NT2/D1 (cell line): ENCODE measurements at regions not wholly inside any gene's neighbourhood (a gene's known extent, or its start where the extent isn't known, plus 50 kb on each side); places are given as distances from the start of the nearest gene placed in this dataset.

Source experiments
- DNase-seq: peaks from one replicate; pipeline ENCODE4 v3.0.0-alpha.2; 2011; ENCODE audit warnings: low read depth, low spot score
- H3K27me3 ChIP-seq: 2 replicates; pipeline ENCODE4 v1.6.0; 2011; ENCODE audit warnings: mild to moderate bottlenecking; ENCODE audit not compliant: insufficient read length, insufficient read depth
- H3K36me3 ChIP-seq: 2 replicates; pipeline ENCODE4 v1.6.1; 2011; ENCODE audit warnings: mild to moderate bottlenecking, low read length, mixed read lengths; ENCODE audit not compliant: insufficient read depth, insufficient read length
- H3K4me1 ChIP-seq: 2 replicates; pipeline ENCODE4 v1.5.1; 2011; ENCODE audit not compliant: insufficient read depth, insufficient read length
- H3K4me3 ChIP-seq: 2 replicates; pipeline ENCODE4 v1.5.1; 2011; ENCODE audit warnings: low read depth; ENCODE audit not compliant: insufficient read length
- H3K9ac ChIP-seq: 2 replicates; pipeline ENCODE4 v1.6.0; 2011; ENCODE audit warnings: low read depth; ENCODE audit not compliant: insufficient read length
- H3K9me3 ChIP-seq: 2 replicates; pipeline ENCODE4 v1.5.1; 2011; ENCODE audit warnings: mild to moderate bottlenecking, low read length; ENCODE audit not compliant: insufficient read depth
- SUZ12 ChIP-seq: IDR thresholded peaks from 2 replicates; pipeline ENCODE4 v1.6.1; 2011; ENCODE audit not compliant: insufficient read length, insufficient read depth; ENCODE audit errors: extremely low read depth
- YY1 ChIP-seq: IDR thresholded peaks from 2 replicates; pipeline ENCODE4 v1.6.1; 2011; ENCODE audit not compliant: insufficient read length, insufficient read depth
- ZNF274 ChIP-seq: IDR thresholded peaks from 2 replicates; pipeline ENCODE4 v1.6.1; 2011; ENCODE audit warnings: mild to moderate bottlenecking, low read depth, low read length

GRCh38 chr13:99911965-99912566 lies 59.5 kb downstream of the ZIC5 start:
- H3K9ac ChIP-seq, result no peak overlapping the region
- H3K36me3 ChIP-seq, result no peaks in the 10 kb centered on the region
- no peaks in the 10 kb centered on the region for H3K9me3 ChIP-seq
- H3K4me3 ChIP-seq, result no peak overlapping the region
- TF ChIP-seq SUZ12 (no peak), YY1 (no peak), ZNF274 (no peak)
- no peak for DNase-seq
- H3K27me3 ChIP-seq, result no peaks in the 10 kb centered on the region
- peaks cover 3% of the 10 kb centered on the region for H3K4me1 ChIP-seq

GRCh38 chr13:99911069-99911964 lies 60.2 kb downstream of the ZIC5 start:
- DNase-seq, result no peak
- Histone ChIP-seq H3K4me1 (peaks cover 3% of the 10 kb centered on the region), H3K9me3 (no peaks in the 10 kb centered on the region), H3K4me3 (no peak overlapping the region), H3K9ac (no peak overlapping the region), H3K27me3 (no peaks in the 10 kb centered on the region), H3K36me3 (no peaks in the 10 kb centered on the region)
- TF ChIP-seq ZNF274 (no peak), YY1 (no peak), SUZ12 (no peak)

DNA sequence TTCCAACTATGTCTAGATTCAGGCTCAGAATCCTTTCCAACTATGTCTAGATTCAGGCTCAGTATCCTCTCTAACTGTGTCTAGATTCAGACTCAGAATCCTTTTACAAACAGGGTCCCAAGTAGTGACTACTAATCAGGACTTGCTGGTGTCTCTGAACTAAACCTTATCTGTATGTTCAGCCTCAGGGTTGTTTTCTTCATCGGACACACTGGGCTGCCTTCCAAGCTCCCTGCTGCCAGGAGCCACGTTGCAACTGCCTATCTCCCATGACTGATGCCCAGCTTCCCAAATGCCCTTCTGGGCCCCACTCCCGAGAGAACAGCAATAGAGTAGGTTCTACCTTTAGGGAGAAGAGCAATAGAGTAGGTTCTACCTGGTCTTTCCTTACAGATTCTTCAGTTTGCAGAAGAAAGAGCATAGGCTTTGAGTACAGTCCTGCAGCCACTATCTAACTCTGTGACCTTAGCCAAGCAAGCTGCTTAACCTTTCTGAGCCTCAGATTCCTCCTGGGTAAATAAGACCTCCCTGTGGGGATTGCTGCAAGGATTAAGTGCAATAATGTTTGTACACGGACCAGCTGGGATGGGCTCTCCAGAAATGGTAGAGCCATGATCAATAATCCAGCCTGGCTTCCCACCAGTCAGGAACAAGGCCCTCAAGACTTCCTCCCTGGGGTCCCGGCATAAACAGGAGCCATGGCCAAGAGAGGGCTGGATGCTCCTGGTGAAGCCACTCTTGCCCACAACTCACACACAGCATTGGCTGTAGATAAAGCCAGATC lies 61.5 kb downstream of the ZIC5 start:
- no peak overlapping the region for H3K4me3 ChIP-seq
- H3K9ac ChIP-seq, result no peak overlapping the region
- H3K4me1 ChIP-seq, result peaks cover 3% of the 10 kb centered on the region
- no peak for DNase-seq
- no peaks in the 10 kb centered on the region for H3K27me3 ChIP-seq
- no peaks in the 10 kb centered on the region for H3K9me3 ChIP-seq
- H3K36me3 ChIP-seq, result no peaks in the 10 kb centered on the region
- no peak for TF ChIP-seq YY1

DNA sequence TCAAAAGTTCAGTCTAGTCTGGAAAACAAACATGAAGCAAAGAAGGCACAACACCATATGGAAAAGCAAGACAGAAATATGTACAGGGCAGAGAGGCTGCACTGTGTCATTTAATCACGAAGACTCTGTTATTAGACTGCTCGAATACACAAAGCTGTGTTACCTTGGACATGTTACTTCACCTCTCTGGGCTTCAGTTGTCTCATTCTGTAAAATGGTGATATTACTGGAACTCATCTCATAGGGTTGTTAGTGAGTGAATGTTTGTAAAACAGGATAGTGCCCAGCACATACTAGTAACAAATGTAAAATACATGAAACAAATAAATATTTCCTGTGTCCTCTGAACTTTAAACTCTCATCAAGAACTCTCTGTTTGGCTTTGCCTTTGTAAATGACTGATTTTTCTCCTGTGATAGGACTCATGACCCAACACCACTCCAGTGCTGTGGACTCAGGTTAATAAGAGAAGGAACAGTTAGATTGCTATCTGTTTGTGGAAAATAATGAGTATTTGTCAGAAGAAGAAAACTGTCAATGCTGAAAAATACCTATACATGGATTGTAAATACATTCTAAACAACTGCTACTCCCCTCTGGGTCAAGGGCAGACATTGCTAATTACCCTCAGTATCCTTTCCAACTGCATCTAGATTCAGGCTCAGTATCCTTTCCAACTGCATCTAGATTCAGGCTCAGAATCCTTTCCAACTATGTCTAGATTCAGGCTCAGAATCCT lies 62.3 kb downstream of the ZIC5 start:
- no peak for DNase-seq
- Histone ChIP-seq H3K36me3 (no peaks in the 10 kb centered on the region), H3K4me3 (no peak overlapping the region), H3K27me3 (no peaks in the 10 kb centered on the region), H3K4me1 (peaks cover 7% of the 10 kb centered on the region), H3K9ac (no peak overlapping the region), H3K9me3 (no peaks in the 10 kb centered on the region)
- TF ChIP-seq YY1 (no peak), ZNF274 (no peak), SUZ12 (no peak)

DNA sequence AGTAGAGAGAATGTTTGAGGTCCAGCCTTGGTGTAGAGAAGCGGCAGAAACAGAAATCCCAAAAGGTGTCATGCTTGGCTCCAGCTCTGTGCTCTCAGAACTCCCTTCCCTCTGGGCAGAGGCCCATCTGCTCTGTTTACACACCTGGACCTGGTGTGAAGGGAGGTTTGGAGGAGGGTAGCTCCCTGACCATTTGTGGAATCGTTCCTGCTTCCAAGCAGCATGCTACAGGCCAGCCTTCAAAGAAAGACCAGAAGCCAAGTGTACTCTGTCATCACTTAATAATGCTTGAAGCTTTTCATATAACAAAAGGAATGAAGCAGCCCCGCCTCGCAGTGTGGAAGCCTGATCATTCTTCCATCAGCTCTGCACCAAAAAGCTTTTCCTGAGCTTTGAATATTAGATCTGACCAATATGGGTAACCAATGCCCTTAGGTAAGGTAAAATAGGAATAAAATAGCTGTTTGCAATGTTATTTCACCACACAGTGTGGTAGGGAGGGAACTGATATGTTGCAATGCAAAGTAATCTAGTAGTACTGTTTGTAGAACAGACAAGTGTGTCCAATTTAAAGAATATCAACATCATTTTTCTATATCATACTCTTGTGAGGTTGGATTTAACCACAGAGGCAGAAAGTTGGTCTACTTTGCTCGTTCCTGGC lies 63.3 kb downstream of the ZIC5 start:
- peaks cover 7% of the 10 kb centered on the region for H3K4me1 ChIP-seq
- no peaks in the 10 kb centered on the region for H3K36me3 ChIP-seq
- no peaks in the 10 kb centered on the region for H3K27me3 ChIP-seq
- no peak for DNase-seq
- no peak for TF ChIP-seq YY1
- no peak for TF ChIP-seq SUZ12
- no peak for TF ChIP-seq ZNF274
- H3K4me3 ChIP-seq, result no peak overlapping the region
- H3K9me3 ChIP-seq, result no peaks in the 10 kb centered on the region
- no peak overlapping the region for H3K9ac ChIP-seq

GRCh38 chr13:99907627-99908026 lies 63.9 kb downstream of the ZIC5 start:
- TF ChIP-seq SUZ12 (no peak), ZNF274 (no peak), YY1 (no peak)
- no peaks in the 10 kb centered on the region for H3K36me3 ChIP-seq
- H3K9me3 ChIP-seq, result no peaks in the 10 kb centered on the region
- H3K4me3 ChIP-seq, result no peak overlapping the region
- no peaks in the 10 kb centered on the region for H3K27me3 ChIP-seq
- no peak for DNase-seq
- peaks cover 7% of the 10 kb centered on the region for H3K4me1 ChIP-seq
- no peak overlapping the region for H3K9ac ChIP-seq

DNA sequence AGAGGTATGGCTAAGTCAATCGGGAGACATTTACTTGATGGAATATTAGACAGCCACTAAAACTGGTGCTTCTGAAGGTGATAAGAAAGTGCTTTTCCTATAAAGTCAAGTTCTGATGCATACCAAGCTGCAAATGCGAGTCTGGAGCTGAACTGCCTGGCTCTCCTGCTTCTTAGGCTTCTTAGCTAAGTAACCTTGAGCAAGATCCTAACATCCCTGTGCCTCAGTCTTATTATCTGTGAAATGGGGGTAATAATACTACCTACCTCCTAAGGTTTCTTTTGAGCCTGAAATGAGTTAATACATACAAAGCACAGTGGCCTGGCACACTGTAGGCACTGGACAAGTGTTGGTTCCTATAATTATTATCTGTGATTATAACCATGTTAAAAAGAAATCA lies 64.5 kb downstream of the ZIC5 start:
- no peak overlapping the region for H3K4me3 ChIP-seq
- DNase-seq, result no peak
- no peaks in the 10 kb centered on the region for H3K36me3 ChIP-seq
- peaks cover 4% of the 10 kb centered on the region for H3K4me1 ChIP-seq
- no peaks in the 10 kb centered on the region for H3K27me3 ChIP-seq
- H3K9me3 ChIP-seq, result no peaks in the 10 kb centered on the region
- TF ChIP-seq SUZ12 (no peak), YY1 (no peak), ZNF274 (no peak)
- H3K9ac ChIP-seq, result no peak overlapping the region
